Lower lobe of right lung (tissue), 2 donors: ENCODE measurements at regions not wholly inside any gene's neighbourhood (a gene's known extent, or its start where the extent isn't known, plus 50 kb on each side); places are given as distances from the start of the nearest gene placed in this dataset.

Experiments
- ATAC-seq, 2 donors: fragments of 200-7000 bp; cut with Tn5 transposase; one replicate each; pipeline ENCODE4 v1.9.1; 2020 to 2022; ENCODE audit warnings: mild to moderate bottlenecking in 2 of 2, moderate library complexity in 2 of 2
- DNase-seq: peaks from one replicate; pipeline ENCODE4 v3.0.0-alpha.2; 2020
- H3K27ac ChIP-seq: fragments of 200-600 bp; one replicate; pipeline ENCODE4 v1.8.0; 2022
- H3K27me3 ChIP-seq: fragments of 200-600 bp; one replicate; pipeline ENCODE4 v1.8.0; 2022; ENCODE audit warnings: low read depth
- H3K36me3 ChIP-seq: fragments of 200-600 bp; one replicate; pipeline ENCODE4 v1.8.0; 2022; ENCODE audit warnings: mild to moderate bottlenecking
- H3K4me1 ChIP-seq: fragments of 200-600 bp; one replicate; pipeline ENCODE4 v1.8.0; 2022
- H3K4me3 ChIP-seq: fragments of 200-600 bp; one replicate; pipeline ENCODE4 v1.8.0; 2022; ENCODE audit warnings: mild to moderate bottlenecking
- H3K9me3 ChIP-seq: fragments of 200-600 bp; one replicate; pipeline ENCODE4 v1.8.0; 2022
- intact Hi-C: fragments of 100-400 bp; cut with DNase I; formaldehyde crosslinking; loops from one replicate; pipeline ENCODE4 v1.11.0; 2022
- TF ChIP-seq, protein P1 (sequence below): fragments of 200-600 bp; IDR thresholded peaks from one replicate; pipeline ENCODE4 v1.8.0; 2022; ENCODE audit warnings: antibody characterized with exemption, mild to moderate bottlenecking
- donor health status: DM: no; HTN: yes; CAD: no; lungs with severe emphysema.

GRCh38 chr2:122651780-122652179, 896.3 kb downstream of the TSN start:
- no peaks in the 10 kb centered on the region for H3K36me3 ChIP-seq
- no peak for DNase-seq
- no peaks in the 10 kb centered on the region for H3K9me3 ChIP-seq
- no peaks in the 10 kb centered on the region for H3K4me1 ChIP-seq
- intact Hi-C loops = no loop called here
- ATAC-seq = no peak
- H3K4me3 ChIP-seq = no peak overlapping the region
- TF ChIP-seq, protein P1, sequence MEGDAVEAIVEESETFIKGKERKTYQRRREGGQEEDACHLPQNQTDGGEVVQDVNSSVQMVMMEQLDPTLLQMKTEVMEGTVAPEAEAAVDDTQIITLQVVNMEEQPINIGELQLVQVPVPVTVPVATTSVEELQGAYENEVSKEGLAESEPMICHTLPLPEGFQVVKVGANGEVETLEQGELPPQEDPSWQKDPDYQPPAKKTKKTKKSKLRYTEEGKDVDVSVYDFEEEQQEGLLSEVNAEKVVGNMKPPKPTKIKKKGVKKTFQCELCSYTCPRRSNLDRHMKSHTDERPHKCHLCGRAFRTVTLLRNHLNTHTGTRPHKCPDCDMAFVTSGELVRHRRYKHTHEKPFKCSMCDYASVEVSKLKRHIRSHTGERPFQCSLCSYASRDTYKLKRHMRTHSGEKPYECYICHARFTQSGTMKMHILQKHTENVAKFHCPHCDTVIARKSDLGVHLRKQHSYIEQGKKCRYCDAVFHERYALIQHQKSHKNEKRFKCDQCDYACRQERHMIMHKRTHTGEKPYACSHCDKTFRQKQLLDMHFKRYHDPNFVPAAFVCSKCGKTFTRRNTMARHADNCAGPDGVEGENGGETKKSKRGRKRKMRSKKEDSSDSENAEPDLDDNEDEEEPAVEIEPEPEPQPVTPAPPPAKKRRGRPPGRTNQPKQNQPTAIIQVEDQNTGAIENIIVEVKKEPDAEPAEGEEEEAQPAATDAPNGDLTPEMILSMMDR = no peak
- no peaks in the 10 kb centered on the region for H3K27me3 ChIP-seq
- no peak overlapping the region for H3K27ac ChIP-seq

- Histone ChIP-seq H3K4me1 (no peaks in the 10 kb centered on the region), H3K36me3 (no peaks in the 10 kb centered on the region), H3K27me3 (no peaks in the 10 kb centered on the region), H3K27ac (no peak overlapping the region), H3K4me3 (no peak overlapping the region), H3K9me3 (no peaks in the 10 kb centered on the region)
- DNase-seq (no peak), ATAC-seq (no peak)
- intact Hi-C loops = no loop called here
- TF ChIP-seq, protein P1 = no peak
Measured at GRCh38 chr2:122652670-122653069, 897.2 kb downstream of the TSN start.

DNA sequence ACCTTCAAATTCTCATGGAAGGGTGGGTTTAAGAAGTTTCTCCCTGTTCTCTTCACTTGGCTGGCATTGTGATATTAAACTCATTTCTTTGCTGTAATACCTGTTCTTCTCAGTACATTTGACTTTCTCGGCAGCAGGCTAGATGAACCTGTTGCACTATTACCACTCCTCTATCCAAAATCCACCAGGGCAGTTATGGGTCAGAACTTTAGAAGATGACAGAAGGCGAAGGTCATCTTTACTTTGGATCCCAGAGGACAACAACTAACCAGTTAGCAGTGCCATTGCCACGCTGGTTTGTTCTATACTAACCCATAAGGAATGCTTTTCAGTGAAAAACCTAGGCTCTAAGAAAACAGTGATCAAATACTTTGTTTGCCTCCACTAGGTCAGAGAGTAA, 901.0 kb downstream of the TSN start:
- no peak for ATAC-seq
- no peaks in the 10 kb centered on the region for H3K4me1 ChIP-seq
- intact Hi-C loops = no loop called here
- TF ChIP-seq, protein P1 = no peak
- H3K36me3 ChIP-seq = no peaks in the 10 kb centered on the region
- H3K9me3 ChIP-seq = no peaks in the 10 kb centered on the region
- H3K4me3 ChIP-seq = no peak overlapping the region
- no peak overlapping the region for H3K27ac ChIP-seq
- no peaks in the 10 kb centered on the region for H3K27me3 ChIP-seq
- DNase-seq = no peak

- Histone ChIP-seq H3K4me1 (no peaks in the 10 kb centered on the region), H3K27me3 (no peaks in the 10 kb centered on the region), H3K27ac (no peak overlapping the region), H3K4me3 (no peak overlapping the region), H3K9me3 (no peaks in the 10 kb centered on the region), H3K36me3 (no peaks in the 10 kb centered on the region)
- ATAC-seq (no peak), DNase-seq (no peak)
- intact Hi-C loops = no loop called here
- TF ChIP-seq, protein P1 = no peak
Measured at GRCh38 chr2:122660786-122661634, 905.6 kb downstream of the TSN start.

- no peaks in the 10 kb centered on the region for H3K27me3 ChIP-seq
- H3K36me3 ChIP-seq = no peaks in the 10 kb centered on the region
- intact Hi-C loops = no loop called here
- no peak overlapping the region for H3K27ac ChIP-seq
- TF ChIP-seq, protein P1 = no peak
- no peak overlapping the region for H3K4me3 ChIP-seq
- H3K4me1 ChIP-seq = no peaks in the 10 kb centered on the region
- no peaks in the 10 kb centered on the region for H3K9me3 ChIP-seq
- DNase-seq (no peak), ATAC-seq (no peak)
Measured at GRCh38 chr2:122663620-122664019, 908.2 kb downstream of the TSN start.
